Ishikawa (cell line): ENCODE measurements at regions not wholly inside any gene's neighbourhood (a gene's known extent, or its start where the extent isn't known, plus 50 kb on each side); places are given as distances from the start of the nearest gene placed in this dataset.

Source experiments
- CEBPB ChIP-seq: IDR thresholded peaks from 2 replicates; pipeline ENCODE4 v1.6.1; 2012
- EP300 ChIP-seq: IDR thresholded peaks from 2 replicates; pipeline ENCODE4 v1.6.1; 2012; ENCODE audit warnings: borderline replicate concordance
- RAD21 ChIP-seq: IDR thresholded peaks from 2 replicates; pipeline ENCODE4 v1.6.1; 2012; ENCODE audit warnings: low read depth
- TAF1 ChIP-seq: IDR thresholded peaks from 2 replicates; pipeline ENCODE4 v1.6.1; 2012; ENCODE audit warnings: low read depth, mild to moderate bottlenecking
- TCF12 ChIP-seq: IDR thresholded peaks from 2 replicates; pipeline ENCODE4 v1.6.1; 2012; ENCODE audit warnings: low read depth
- USF1 ChIP-seq: IDR thresholded peaks from 2 replicates; pipeline ENCODE4 v1.6.1; 2012
- YY1 ChIP-seq: IDR thresholded peaks from 2 replicates; pipeline ENCODE4 v1.6.1; 2012; ENCODE audit warnings: low read depth
- ZBTB7A ChIP-seq: IDR thresholded peaks from 2 replicates; pipeline ENCODE4 v1.6.1; 2012; ENCODE audit warnings: low read depth

DNA sequence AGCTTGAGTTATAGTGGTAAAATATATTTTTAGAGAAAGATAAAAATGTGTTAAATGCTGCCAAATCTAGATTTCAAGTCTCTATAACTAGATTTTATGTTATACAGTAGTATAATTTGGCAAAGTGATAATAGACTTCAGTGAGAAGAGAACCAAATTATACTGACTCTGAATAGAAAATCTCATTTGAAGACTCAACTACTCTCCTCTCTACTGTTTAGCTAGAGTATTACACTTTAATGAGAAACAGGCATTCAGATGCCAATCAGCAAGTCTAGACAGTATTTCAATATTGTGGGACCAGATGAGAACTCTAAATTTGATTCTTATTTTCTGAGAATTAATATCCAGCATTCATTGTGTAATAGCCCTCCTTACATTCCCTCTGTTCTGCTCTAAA is 311.2 kb downstream of the SLITRK5 start:
- TF ChIP-seq TAF1 (no peak), USF1 (no peak), RAD21 (no peak), EP300 (no peak), ZBTB7A (no peak), TCF12 (no peak), YY1 (no peak), CEBPB (no peak)
